ENCODE measurements at regions not wholly inside any gene's neighbourhood (a gene's known extent, or its start where the extent isn't known, plus 50 kb on each side); places are given as distances from the start of the nearest gene placed in this dataset.

DNA sequence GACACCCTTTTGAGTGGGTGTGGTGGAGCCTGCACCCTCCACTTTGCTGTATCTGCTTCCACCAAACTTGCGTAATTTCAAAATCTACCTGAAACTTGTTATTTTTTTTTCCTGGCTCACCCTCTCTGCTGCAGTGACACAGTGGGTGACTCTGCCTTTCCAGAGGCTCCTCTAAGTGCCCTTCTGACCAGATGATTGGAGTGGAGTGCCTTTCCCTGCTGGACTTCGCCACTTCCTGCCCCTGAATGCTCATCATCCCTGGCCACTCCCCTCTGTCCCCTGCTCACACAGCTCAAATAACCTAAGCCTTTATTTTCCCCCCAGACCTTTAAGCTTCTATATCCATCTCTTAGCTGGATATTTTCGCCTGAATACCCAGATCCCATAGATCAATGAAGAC is 777.5 kb upstream of the ID2 start (continued):
- TF ChIP-seq FOXA3 (CRISPR knock-in tag; conservative IDR thresholded peaks at IDR 0.05 in 1 of 2, IDR thresholded peaks at IDR 0.05 in 1 of 2): no peak
- TF ChIP-seq ZNF347 (CRISPR knock-in tag; IDR thresholded peaks at IDR 0.05; ENCODE audit: low read depth): no peak

DNA sequence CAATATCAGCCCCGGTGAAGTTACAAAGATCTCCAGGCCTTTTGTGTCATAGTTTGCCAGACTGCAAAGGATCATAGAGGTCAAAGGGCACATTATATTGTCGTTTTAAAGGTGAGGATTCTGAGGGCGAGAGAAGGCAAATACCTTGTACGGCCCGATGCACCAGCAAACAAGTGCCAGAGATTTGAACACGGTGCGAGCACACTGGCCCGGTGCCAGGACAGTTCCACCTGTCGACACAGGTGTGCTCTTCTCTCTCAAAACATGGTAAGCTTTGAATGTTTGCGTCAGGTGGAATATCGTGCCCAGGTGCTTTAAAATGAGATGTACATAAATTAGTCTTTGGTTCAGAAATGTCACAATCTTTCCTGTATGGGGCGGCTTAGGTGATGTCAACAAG is 776.1 kb upstream of the ID2 start:
- ATAC-seq (no peak), DNase-seq (ENCODE audit: extremely low read depth in 1 of 4, low spot score in 3 of 4) (no peak), FAIRE-seq (no peak)
- Histone ChIP-seq H3K4me1 (replicated peaks in 1 of 2; ENCODE audit: control insufficient read depth in 2 of 2, insufficient read depth in 2 of 2, low read length in 2 of 2) (no peaks in the 10 kb centered on the region), H3K9me3 (replicated peaks; ENCODE audit: control insufficient read depth, insufficient read depth, low read depth, low read length) (no peaks in the 10 kb centered on the region), H3K36me3 (ENCODE audit: control insufficient read depth, insufficient read depth, low read length) (no peaks in the 10 kb centered on the region), H4K20me1 (replicated peaks; ENCODE audit: control insufficient read depth, insufficient read depth, low read length) (no peaks in the 10 kb centered on the region), H3K4me2 (ENCODE audit: insufficient read depth, low read length) (no peak overlapping the region), H3K9me1 (ENCODE audit: control insufficient read depth, insufficient read depth, low read length) (no peaks in the 10 kb centered on the region), H2AFZ (ENCODE audit: low read depth, low read length) (no peak overlapping the region), H3K4me3 (no peak overlapping the region), H3K27me3 (ENCODE audit: control insufficient read depth in 2 of 2, insufficient read depth in 2 of 2, low read length in 2 of 2) (peaks cover 0 to 5% of the 10 kb centered on the region in 2 experiments; a peak in 1 of 5 replicates), H3K27ac (ENCODE audit: extremely low read depth, low read depth, low read length) (no peak overlapping the region), H3K9ac (ENCODE audit: insufficient read depth in 1 of 2, low read depth in 2 of 2, low read length in 2 of 2) (no peak overlapping the region), H3K79me2 (ENCODE audit: control insufficient read depth, insufficient read depth, low read length) (no peaks in the 10 kb centered on the region)
- TF ChIP-seq ZKSCAN8 (CRISPR knock-in tag; IDR thresholded peaks at IDR 0.05) (no peak), CCNT2 (IDR thresholded peaks at IDR 0.05; ENCODE audit: borderline replicate concordance, extremely low read depth, insufficient read length, low read depth, low read length) (no peak), DDX20 (tag; IDR thresholded peaks at IDR 0.05; ENCODE audit: low read depth) (no peak), KLF10 (CRISPR knock-in tag; IDR thresholded peaks at IDR 0.05) (no peak), SMC3 (conservative IDR thresholded peaks at IDR 0.05; ENCODE audit: insufficient read depth, low read depth, low read length) (no peak), SIN3A (IDR thresholded peaks at IDR 0.05; ENCODE audit: borderline replicate concordance in 2 of 2, control insufficient read depth in 1 of 2, low read depth in 2 of 2, low read length in 2 of 2) (no peak), SRSF3 (IDR thresholded peaks at IDR 0.05; ENCODE audit: insufficient read depth, low read length) (no peak)
- TF ChIP-seq, protein P1, sequence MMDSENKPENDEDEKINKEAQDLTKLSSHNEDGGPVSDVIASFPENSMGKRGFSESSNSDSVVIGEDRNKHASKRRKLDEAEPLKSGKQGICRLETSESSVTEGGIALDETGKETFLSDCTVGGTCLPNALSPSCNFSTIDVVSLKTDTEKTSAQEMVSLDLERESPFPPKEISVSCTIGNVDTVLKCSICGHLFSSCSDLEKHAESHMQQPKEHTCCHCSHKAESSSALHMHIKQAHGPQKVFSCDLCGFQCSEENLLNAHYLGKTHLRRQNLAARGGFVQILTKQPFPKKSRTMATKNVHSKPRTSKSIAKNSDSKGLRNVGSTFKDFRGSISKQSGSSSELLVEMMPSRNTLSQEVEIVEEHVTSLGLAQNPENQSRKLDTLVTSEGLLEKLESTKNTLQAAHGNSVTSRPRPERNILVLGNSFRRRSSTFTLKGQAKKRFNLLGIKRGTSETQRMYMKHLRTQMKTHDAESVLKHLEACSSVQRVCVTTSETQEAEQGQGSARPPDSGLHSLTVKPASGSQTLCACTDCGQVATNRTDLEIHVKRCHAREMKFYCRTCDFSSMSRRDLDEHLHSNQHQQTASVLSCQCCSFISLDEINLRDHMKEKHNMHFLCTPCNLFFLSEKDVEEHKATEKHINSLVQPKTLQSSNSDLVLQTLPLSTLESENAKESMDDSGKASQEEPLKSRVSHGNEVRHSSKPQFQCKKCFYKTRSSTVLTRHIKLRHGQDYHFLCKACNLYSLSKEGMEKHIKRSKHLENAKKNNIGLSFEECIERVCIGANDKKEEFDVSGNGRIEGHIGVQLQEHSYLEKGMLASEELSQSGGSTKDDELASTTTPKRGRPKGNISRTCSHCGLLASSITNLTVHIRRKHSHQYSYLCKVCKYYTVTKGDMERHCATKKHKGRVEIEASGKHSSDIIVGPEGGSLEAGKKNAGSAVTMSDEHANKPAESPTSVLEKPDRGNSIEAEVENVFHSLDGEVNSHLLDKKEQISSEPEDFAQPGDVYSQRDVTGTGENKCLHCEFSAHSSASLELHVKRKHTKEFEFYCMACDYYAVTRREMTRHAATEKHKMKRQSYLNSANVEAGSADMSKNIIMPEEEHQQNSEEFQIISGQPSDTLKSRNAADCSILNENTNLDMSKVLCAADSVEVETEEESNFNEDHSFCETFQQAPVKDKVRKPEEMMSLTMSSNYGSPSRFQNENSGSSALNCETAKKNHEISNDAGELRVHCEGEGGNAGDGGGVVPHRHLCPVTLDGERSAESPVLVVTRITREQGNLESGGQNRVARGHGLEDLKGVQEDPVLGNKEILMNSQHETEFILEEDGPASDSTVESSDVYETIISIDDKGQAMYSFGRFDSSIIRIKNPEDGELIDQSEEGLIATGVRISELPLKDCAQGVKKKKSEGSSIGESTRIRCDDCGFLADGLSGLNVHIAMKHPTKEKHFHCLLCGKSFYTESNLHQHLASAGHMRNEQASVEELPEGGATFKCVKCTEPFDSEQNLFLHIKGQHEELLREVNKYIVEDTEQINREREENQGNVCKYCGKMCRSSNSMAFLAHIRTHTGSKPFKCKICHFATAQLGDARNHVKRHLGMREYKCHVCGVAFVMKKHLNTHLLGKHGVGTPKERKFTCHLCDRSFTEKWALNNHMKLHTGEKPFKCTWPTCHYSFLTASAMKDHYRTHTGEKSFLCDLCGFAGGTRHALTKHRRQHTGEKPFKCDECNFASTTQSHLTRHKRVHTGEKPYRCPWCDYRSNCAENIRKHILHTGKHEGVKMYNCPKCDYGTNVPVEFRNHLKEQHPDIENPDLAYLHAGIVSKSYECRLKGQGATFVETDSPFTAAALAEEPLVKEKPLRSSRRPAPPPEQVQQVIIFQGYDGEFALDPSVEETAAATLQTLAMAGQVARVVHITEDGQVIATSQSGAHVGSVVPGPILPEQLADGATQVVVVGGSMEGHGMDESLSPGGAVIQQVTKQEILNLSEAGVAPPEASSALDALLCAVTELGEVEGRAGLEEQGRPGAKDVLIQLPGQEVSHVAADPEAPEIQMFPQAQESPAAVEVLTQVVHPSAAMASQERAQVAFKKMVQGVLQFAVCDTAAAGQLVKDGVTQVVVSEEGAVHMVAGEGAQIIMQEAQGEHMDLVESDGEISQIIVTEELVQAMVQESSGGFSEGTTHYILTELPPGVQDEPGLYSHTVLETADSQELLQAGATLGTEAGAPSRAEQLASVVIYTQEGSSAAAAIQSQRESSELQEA (IDR thresholded peaks at IDR 0.05; ENCODE audit: low read depth): no peak
- ChIA-PET CTCF (ENCODE audit: low intra/inter-chr PET ratio) (no interaction called here), POLR2A (no interaction called here)
- under 1% methylated on average over 12 of the region's 12 CpGs for WGBS (ENCODE audit: insufficient coverage, low coverage, missing lambda C conversion rate)
- intact Hi-C loops (cut with micrococcal nuclease) (no loop called here), in situ Hi-C loops (cut with MboI) (no loop called here)
- BruUV-seq (replicated peaks): no TSS peak

Measured in K562 (cell line).